ENCODE measurements at regions not wholly inside any gene's neighbourhood (a gene's known extent, or its start where the extent isn't known, plus 50 kb on each side); places are given as distances from the start of the nearest gene placed in this dataset.

- Histone ChIP-seq H3K27me3 (no peaks in the 10 kb centered on the region), H3K4me3 (no peak overlapping the region), H3K9me3 (peaks cover 0 to 9% (median 0%) of the 10 kb centered on the region in 11 donors), H3K27ac (no peak overlapping the region), H3K4me1 (no peaks in the 10 kb centered on the region), H3K36me3 (no peaks in the 10 kb centered on the region)
- intact Hi-C loops (cut with DNase I): no loop called here
- 94 to 95% methylated on average over 2 of the region's 2 CpGs for WGBS, 2 donors
- DNase-seq: no peak
- ATAC-seq: no peak
- TF ChIP-seq, protein P1, sequence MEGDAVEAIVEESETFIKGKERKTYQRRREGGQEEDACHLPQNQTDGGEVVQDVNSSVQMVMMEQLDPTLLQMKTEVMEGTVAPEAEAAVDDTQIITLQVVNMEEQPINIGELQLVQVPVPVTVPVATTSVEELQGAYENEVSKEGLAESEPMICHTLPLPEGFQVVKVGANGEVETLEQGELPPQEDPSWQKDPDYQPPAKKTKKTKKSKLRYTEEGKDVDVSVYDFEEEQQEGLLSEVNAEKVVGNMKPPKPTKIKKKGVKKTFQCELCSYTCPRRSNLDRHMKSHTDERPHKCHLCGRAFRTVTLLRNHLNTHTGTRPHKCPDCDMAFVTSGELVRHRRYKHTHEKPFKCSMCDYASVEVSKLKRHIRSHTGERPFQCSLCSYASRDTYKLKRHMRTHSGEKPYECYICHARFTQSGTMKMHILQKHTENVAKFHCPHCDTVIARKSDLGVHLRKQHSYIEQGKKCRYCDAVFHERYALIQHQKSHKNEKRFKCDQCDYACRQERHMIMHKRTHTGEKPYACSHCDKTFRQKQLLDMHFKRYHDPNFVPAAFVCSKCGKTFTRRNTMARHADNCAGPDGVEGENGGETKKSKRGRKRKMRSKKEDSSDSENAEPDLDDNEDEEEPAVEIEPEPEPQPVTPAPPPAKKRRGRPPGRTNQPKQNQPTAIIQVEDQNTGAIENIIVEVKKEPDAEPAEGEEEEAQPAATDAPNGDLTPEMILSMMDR (IDR thresholded peaks at IDR 0.05): no peak
Observed at GRCh38 chr3:154025007-154025406, 96.2 kb upstream of the ARHGEF26 start.

DNA sequence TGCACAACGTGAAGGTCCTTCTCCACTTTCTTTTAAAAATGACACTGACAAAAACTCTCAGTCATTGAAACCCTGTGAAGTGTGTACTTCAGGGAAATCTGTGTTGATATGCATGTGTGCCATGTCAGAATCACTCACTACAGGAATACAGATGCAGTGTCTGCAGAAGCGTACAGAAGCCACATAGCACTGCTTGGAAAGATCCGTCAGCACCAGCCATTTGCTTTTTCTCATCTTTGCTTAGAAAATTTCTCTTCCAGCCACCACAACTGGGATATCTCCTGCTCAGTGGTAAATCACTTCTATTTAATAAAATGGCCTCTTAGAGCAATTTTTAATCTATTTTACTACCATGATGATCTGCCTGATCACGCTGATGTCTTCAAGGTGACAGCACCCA lies 91.3 kb upstream of the ARHGEF26 start:
- intact Hi-C loops (cut with DNase I): loop anchor here in 1 of 10 donors (10.0 kb wide), 1 partner anchor 1765 kb away; the partner anchor contains the start of gene MBNL1
- H3K27ac ChIP-seq: no peak overlapping the region
- H3K4me1 ChIP-seq: no peaks in the 10 kb centered on the region
- no peak overlapping the region for H3K4me3 ChIP-seq
- no peaks in the 10 kb centered on the region for H3K9me3 ChIP-seq
- no peaks in the 10 kb centered on the region for H3K27me3 ChIP-seq
- ATAC-seq (no peak), DNase-seq (no peak)
- no peaks in the 10 kb centered on the region for H3K36me3 ChIP-seq
- 43 to 66% methylated on average over 4 of the region's 4 CpGs for WGBS, 2 donors
- TF ChIP-seq, protein P1 (IDR thresholded peaks at IDR 0.05): no peak

GRCh38 chr3:154034797-154035330 lies 86.3 kb upstream of the ARHGEF26 start:
- no peaks in the 10 kb centered on the region for H3K9me3 ChIP-seq
- no peak for ATAC-seq
- intact Hi-C loops (cut with DNase I): loop anchor here in 1 of 10 donors (10.0 kb wide), 1 partner anchor 1770 kb away; the partner anchor contains the start of gene MBNL1
- no peaks in the 10 kb centered on the region for H3K4me1 ChIP-seq
- no peak overlapping the region for H3K4me3 ChIP-seq
- H3K27ac ChIP-seq: no peak overlapping the region
- 52 to 58% methylated on average over 2 of the region's 2 CpGs for WGBS, 2 donors
- TF ChIP-seq, protein P1 (IDR thresholded peaks at IDR 0.05): no peak
- DNase-seq: no peak
- no peaks in the 10 kb centered on the region for H3K36me3 ChIP-seq
- no peaks in the 10 kb centered on the region for H3K27me3 ChIP-seq

- no peaks in the 10 kb centered on the region for H3K36me3 ChIP-seq
- DNase-seq (no peak), ATAC-seq (no peak)
- intact Hi-C loops (cut with DNase I): no loop called here
- H3K27ac ChIP-seq: no peak overlapping the region
- no peaks in the 10 kb centered on the region for H3K9me3 ChIP-seq
- TF ChIP-seq, protein P1 (IDR thresholded peaks at IDR 0.05): peak in 5 of 9 donors; percentile 7 to 41 (median 26)
- no peaks in the 10 kb centered on the region for H3K4me1 ChIP-seq
- H3K4me3 ChIP-seq: no peak overlapping the region
- H3K27me3 ChIP-seq: no peaks in the 10 kb centered on the region
Observed at GRCh38 chr3:154040283-154040682, 80.9 kb upstream of the ARHGEF26 start.
